EL (cell line): ENCODE measurements at regions not wholly inside any gene's neighbourhood (a gene's known extent, or its start where the extent isn't known, plus 50 kb on each side); places are given as distances from the start of the nearest gene placed in this dataset.

Experiments
- DNase-seq: peaks from one replicate; pipeline ENCODE4 v3.0.0-alpha.2; 2016

DNA sequence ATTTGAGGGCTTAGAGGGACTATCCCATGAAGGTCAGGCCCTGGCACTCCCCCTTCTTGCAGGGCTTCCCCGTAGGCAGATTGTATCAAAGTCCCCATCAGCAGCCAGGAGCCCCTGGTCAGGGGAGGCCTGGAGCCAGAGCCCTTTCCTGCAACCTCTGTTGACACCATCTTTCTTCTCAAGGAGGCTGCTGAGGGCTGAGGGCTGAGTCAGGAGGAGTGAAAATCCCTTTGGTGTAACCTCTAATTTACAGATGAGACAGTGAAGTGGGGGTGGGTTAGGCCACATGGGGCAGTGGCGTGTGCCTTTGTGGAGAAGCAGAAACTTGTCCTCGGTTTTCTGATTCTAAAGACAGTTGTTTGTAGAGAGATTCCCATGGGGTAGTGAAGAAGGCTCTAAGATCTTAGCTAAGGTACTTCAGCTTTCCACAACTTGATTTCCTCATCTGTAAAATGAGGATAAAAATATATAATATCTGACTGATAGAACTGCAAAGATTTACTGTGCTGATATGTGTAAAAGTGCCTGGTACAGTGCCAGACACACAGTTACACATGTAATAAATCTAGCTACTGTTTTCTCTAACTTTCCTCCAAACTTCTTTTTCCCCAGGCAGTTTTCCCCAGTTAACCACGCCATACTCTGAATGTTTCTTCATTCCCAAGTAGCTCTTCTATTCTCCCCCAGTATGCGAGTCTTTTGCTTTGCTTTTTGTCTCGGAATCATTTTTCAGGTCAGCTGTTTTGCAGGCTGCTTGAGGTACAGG is 249.4 kb upstream of the TPM1 start:
- DNase-seq: no peak

- no peak for DNase-seq
These were observed 248.8 kb upstream of the TPM1 start for GRCh38 chr15:62793752-62794144.

GRCh38 chr15:62795171-62795570 is 247.4 kb upstream of the TPM1 start:
- no peak for DNase-seq

GRCh38 chr15:62795700-62796695 is 246.5 kb upstream of the TPM1 start:
- no peak for DNase-seq

GRCh38 chr15:62797171-62797570 is 245.4 kb upstream of the TPM1 start:
- DNase-seq: no peak

DNA sequence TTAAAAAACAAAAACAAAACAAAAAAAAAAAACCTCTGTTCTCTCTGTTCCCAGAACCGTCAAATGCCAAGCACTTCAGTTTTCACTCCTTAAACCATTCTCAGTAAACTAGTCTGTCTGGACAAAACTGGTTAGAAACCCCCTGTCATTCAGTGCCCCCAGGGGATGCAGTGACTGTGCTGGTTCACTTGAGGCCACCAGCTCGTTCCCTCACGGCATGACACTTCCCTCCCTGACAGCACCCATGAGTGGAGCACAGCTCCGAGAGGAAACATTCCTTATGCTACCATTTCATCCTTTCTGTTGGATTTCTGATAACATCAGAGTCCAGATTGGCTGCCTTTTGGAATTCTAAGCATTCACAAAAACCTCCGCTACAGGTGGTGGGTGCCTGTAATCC is 244.0 kb upstream of the TPM1 start:
- DNase-seq: no peak

- no peak for DNase-seq
These were observed 243.5 kb upstream of the TPM1 start for GRCh38 chr15:62799037-62799436.

- no peak for DNase-seq
These were observed 242.6 kb upstream of the TPM1 start for GRCh38 chr15:62799919-62800318.

DNA sequence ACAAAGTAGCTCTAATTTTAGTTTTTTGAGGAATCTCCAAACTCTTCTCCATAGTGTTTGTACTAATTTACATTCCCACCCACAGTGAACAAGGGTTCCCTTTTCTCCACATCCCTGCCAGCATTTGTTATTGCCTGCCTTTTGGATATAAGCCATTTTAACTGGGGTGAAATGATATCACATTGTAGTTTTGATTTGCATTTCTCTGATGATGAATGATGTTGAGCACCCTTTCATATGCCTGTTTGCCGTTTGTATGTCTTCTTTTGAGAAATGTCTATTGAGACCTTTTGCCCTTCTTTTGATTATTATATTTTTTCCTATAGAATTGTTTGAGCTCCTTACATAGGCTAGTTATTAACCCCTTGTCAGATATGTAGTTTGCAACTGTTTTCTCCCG is 239.9 kb upstream of the TPM1 start:
- DNase-seq: no peak

- DNase-seq: no peak
These were observed 238.6 kb upstream of the TPM1 start for GRCh38 chr15:62803856-62804400.

DNA sequence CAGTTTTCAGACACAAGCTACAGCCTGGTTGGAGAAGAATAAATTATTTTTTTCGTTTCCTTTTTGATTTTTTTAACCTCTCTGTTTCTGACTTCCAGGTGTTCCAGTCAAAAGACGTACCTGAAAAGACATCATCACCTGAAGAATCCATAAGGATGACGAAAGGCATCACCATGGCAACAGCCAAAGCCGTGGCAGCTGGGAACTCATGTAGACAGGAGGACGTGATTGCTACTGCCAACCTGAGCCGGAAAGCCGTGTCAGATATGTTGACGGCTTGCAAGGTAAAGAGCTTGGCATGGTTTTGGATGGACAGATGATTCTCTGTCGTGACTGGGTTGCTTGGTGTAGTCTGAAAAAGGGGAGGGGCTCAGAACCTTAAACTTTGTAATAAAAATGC is 237.0 kb upstream of the TPM1 start:
- DNase-seq: no peak

DNA sequence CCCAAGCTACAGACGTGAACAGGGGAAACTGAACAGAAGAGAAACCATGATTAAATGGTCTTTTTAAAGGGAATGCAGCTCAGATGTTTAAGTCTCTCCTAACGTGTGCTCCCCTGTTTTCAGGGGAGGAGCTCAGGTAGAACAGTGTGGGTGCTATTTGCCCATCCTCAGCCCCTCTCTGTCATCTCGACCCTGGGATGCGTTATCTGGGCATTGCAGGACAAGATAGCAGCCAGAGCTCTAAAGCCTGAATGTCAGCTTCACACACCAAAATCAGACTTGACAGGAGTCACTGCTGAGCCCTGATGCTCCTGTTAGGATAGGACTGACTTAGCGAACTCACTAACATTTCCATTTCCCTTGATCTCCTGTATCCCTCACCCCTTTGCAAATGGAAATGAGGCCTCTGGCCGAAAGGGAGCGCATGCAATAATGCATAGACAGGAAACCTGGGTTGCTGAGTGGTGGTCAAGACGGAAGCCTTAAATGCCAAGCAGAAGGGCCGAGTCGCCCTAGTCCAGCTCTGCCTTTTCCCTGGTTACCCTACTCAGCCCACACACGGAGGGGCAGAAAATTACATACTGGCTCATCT is 234.9 kb upstream of the TPM1 start:
- no peak for DNase-seq

GRCh38 chr15:62809115-62809967 is 233.2 kb upstream of the TPM1 start:
- DNase-seq: peak; percentile 73

DNA sequence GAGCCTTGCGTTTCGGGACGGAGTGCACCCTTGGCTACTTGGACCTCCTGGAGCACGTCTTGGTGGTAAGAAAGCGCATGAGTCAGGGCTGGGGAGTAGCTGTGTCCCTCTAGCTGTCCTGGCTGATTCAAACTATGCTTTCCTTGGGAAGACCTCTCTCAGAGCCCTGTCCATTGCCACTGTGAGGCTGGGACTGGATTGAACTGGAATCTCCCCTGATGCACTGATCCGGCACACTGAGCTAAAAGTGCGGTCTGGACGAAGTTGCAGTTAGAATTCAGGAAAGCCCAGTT is 232.6 kb upstream of the TPM1 start:
- DNase-seq: peak; percentile 18

GRCh38 chr15:62812515-62812835 is 230.1 kb upstream of the TPM1 start:
- no peak for DNase-seq

GRCh38 chr15:62816342-62817069 is 226.0 kb upstream of the TPM1 start:
- no peak for DNase-seq

- DNase-seq: no peak
These were observed 223.9 kb upstream of the TPM1 start for GRCh38 chr15:62818691-62819090.

- no peak for DNase-seq
These were observed 221.0 kb upstream of the TPM1 start for GRCh38 chr15:62821384-62822131.

DNA sequence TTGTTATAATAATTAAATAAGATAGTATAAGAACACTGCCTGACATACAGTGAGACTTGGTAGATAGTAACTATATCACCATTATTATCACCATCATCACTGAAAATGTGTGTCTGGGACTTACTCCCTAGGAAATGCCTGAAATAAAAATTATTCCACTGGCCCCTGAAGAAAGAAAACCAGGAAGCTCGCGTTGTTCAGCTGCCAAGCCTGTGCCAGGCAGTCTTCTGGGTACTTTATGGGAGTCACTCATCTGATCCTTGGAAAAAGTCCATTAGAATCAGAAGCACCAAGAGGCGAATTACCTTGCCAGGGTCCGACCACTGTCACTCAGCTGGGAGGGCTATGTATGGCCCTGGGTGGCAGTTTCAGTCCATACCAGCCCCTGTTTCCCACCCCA is 220.3 kb upstream of the TPM1 start:
- no peak for DNase-seq

- DNase-seq: no peak
These were observed 219.0 kb upstream of the TPM1 start for GRCh38 chr15:62823561-62823960.
